ENCODE measurements at regions not wholly inside any gene's neighbourhood (a gene's known extent, or its start where the extent isn't known, plus 50 kb on each side); places are given as distances from the start of the nearest gene placed in this dataset.

DNA sequence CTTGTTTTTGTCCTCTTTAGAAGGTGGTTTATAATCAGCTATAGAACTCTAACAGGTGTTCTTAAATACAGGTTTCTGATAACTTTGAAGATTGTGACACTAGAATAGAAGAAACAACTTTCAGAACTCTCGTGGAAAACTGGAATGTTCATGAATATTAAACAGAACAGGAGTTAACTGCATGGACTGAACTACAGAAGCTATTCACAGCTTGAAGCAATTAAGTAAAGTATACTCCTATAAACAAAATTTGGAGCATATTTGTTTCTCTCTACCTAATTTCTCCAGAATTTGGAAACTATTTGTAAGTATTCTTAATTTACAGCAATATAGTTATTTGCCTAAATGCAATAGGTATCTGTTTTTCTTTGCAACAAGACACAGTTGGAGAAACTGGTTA, 824.8 kb downstream of the ADGRL2 start:
- TF ChIP-seq POLR2A (IDR thresholded peaks at IDR 0.05; ENCODE audit: low read depth, low read length) (no peak), POLR2AphosphoS5 (IDR thresholded peaks at IDR 0.05; ENCODE audit: low read depth, low read length) (no peak), TAF1 (IDR thresholded peaks at IDR 0.05; ENCODE audit: borderline replicate concordance, low read depth, low read length) (no peak)
